ENCODE measurements at regions not wholly inside any gene's neighbourhood (a gene's known extent, or its start where the extent isn't known, plus 50 kb on each side); places are given as distances from the start of the nearest gene placed in this dataset.

DNA sequence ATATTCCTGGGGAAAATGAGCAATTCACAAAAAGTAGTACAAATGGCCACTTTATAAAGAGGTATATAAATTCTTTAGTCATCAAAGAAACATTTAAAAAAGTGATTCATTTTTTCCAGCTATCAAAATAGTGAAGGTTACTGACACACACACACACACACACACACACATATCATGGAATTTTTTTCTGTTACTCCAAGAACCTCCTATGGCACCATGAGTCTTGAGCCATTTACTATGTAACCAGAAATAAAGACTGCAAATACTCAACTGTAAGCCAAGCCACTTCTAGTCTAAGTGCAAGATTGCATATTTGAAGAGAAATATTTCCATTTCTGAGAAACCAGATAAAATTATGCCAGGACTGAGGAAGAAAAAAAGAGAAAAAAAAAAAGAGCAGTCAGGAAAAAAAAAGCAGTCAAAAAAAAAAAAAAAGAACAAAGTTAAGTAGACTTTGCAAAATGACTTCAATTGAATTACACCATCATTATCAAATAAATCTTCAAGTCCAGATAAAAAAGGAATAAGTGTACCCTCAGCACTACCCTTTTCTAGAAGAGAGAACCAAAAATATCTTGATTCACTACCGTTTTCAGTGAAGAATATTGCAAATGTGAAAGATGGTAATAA, 275.7 kb downstream of the DAD1 start:
- Histone ChIP-seq H3K4me2 (no peak overlapping the region), H3K9me3 (no peaks in the 10 kb centered on the region), H3K27ac (no peak overlapping the region), H3K4me1 (no peaks in the 10 kb centered on the region), H3K4me3 (no peak overlapping the region)
- POLR2A ChIA-PET = interaction anchor here (0.5 kb wide), 1 partner anchor 556 kb away, joined by 4 read pairs; no protein-coding TSS in a partner anchor
- DNase-seq (ENCODE audit: low read depth in 1 of 2, low spot score in 1 of 2) (no peak), FAIRE-seq (no peak), ATAC-seq (no peak)
- TF ChIP-seq, protein P1, sequence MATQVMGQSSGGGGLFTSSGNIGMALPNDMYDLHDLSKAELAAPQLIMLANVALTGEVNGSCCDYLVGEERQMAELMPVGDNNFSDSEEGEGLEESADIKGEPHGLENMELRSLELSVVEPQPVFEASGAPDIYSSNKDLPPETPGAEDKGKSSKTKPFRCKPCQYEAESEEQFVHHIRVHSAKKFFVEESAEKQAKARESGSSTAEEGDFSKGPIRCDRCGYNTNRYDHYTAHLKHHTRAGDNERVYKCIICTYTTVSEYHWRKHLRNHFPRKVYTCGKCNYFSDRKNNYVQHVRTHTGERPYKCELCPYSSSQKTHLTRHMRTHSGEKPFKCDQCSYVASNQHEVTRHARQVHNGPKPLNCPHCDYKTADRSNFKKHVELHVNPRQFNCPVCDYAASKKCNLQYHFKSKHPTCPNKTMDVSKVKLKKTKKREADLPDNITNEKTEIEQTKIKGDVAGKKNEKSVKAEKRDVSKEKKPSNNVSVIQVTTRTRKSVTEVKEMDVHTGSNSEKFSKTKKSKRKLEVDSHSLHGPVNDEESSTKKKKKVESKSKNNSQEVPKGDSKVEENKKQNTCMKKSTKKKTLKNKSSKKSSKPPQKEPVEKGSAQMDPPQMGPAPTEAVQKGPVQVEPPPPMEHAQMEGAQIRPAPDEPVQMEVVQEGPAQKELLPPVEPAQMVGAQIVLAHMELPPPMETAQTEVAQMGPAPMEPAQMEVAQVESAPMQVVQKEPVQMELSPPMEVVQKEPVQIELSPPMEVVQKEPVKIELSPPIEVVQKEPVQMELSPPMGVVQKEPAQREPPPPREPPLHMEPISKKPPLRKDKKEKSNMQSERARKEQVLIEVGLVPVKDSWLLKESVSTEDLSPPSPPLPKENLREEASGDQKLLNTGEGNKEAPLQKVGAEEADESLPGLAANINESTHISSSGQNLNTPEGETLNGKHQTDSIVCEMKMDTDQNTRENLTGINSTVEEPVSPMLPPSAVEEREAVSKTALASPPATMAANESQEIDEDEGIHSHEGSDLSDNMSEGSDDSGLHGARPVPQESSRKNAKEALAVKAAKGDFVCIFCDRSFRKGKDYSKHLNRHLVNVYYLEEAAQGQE (IDR thresholded peaks at IDR 0.05) = no peak
- TF ChIP-seq MAZ (IDR thresholded peaks at IDR 0.05; ENCODE audit: borderline replicate concordance, low read depth, low read length) = no peak
- no peak for TF ChIP-seq SREBF2 (IDR thresholded peaks at IDR 0.05)
- no peak for TF ChIP-seq NR3C1 (IDR thresholded peaks at IDR 0.05)
- no peak for TF ChIP-seq EP300 (IDR thresholded peaks at IDR 0.05)
- TF ChIP-seq RAD21 (conservative IDR thresholded peaks at IDR 0.05 in 1 of 2, IDR thresholded peaks at IDR 0.05 in 1 of 2) = no peak
- TF ChIP-seq PHF8 (IDR thresholded peaks at IDR 0.05; ENCODE audit: borderline replicate concordance, low read depth) = no peak
- TF ChIP-seq, protein P2, sequence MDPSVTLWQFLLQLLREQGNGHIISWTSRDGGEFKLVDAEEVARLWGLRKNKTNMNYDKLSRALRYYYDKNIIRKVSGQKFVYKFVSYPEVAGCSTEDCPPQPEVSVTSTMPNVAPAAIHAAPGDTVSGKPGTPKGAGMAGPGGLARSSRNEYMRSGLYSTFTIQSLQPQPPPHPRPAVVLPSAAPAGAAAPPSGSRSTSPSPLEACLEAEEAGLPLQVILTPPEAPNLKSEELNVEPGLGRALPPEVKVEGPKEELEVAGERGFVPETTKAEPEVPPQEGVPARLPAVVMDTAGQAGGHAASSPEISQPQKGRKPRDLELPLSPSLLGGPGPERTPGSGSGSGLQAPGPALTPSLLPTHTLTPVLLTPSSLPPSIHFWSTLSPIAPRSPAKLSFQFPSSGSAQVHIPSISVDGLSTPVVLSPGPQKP (IDR thresholded peaks at IDR 0.05; ENCODE audit: low read depth, low read length) = no peak
- TF ChIP-seq GATA3 (IDR thresholded peaks at IDR 0.05; ENCODE audit: borderline replicate concordance) = no peak
- TF ChIP-seq, protein P3, sequence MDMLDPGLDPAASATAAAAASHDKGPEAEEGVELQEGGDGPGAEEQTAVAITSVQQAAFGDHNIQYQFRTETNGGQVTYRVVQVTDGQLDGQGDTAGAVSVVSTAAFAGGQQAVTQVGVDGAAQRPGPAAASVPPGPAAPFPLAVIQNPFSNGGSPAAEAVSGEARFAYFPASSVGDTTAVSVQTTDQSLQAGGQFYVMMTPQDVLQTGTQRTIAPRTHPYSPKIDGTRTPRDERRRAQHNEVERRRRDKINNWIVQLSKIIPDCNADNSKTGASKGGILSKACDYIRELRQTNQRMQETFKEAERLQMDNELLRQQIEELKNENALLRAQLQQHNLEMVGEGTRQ (IDR thresholded peaks at IDR 0.05) = no peak
- no peak for TF ChIP-seq CHD4 (IDR thresholded peaks at IDR 0.05; ENCODE audit: borderline replicate concordance)
- TF ChIP-seq, protein P4, sequence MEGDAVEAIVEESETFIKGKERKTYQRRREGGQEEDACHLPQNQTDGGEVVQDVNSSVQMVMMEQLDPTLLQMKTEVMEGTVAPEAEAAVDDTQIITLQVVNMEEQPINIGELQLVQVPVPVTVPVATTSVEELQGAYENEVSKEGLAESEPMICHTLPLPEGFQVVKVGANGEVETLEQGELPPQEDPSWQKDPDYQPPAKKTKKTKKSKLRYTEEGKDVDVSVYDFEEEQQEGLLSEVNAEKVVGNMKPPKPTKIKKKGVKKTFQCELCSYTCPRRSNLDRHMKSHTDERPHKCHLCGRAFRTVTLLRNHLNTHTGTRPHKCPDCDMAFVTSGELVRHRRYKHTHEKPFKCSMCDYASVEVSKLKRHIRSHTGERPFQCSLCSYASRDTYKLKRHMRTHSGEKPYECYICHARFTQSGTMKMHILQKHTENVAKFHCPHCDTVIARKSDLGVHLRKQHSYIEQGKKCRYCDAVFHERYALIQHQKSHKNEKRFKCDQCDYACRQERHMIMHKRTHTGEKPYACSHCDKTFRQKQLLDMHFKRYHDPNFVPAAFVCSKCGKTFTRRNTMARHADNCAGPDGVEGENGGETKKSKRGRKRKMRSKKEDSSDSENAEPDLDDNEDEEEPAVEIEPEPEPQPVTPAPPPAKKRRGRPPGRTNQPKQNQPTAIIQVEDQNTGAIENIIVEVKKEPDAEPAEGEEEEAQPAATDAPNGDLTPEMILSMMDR (IDR thresholded peaks at IDR 0.05) = no peak
- TF ChIP-seq ZFP36 (IDR thresholded peaks at IDR 0.05; ENCODE audit: borderline replicate concordance, partially characterized antibody) = no peak
- no peak for TF ChIP-seq CEBPB (IDR thresholded peaks at IDR 0.05)
- 5% methylated on average over 1 of the region's 1 CpG for WGBS (ENCODE audit: missing lambda C conversion rate)
- CTCF ChIA-PET = interaction anchor here (0.7 to 2.4 kb wide), 13 partner anchors 9 to 159 kb away, joined by 3 to 10 read pairs (median 4); no protein-coding TSS in a partner anchor

DNA sequence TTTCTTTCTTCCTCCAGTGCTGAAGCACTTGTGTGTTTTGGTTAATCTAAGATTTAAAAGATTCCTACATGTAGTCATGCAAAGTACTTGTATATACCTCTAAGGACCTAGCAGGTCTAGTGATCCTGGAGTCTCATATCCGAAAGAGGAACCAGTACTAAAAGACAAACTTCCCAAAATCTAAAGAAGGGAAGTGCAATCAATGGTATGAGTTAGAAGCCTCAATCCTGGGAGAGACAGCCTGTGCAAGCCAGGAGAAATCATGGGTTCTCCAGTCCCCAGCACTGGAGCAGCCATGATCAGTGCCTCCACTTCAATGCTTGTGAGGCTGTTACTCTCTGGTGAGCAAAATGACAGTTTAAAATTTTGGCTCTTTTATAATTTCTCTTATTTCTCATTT, 277.4 kb downstream of the DAD1 start:
- H3K4me3 ChIP-seq = no peak overlapping the region
- no peak for ATAC-seq
- POLR2A ChIA-PET = no interaction called here
- no peak for DNase-seq (ENCODE audit: low read depth in 1 of 2, low spot score in 1 of 2)
- no peaks in the 10 kb centered on the region for H3K9me3 ChIP-seq
- no peaks in the 10 kb centered on the region for H3K4me1 ChIP-seq
- CTCF ChIA-PET = interaction anchor here (1.0 to 5.6 kb wide), 2 partner anchors 8 to 9 kb away, joined by 3 to 25 read pairs; no protein-coding TSS in a partner anchor
- WGBS (ENCODE audit: missing lambda C conversion rate) = 35% methylated on average over 1 of the region's 1 CpG
- TF ChIP-seq PHF8 (IDR thresholded peaks at IDR 0.05; ENCODE audit: borderline replicate concordance, low read depth) = no peak
- TF ChIP-seq TFCP2L1 (CRISPR knock-in tag; IDR thresholded peaks at IDR 0.05) = no peak
- TF ChIP-seq CBX2 (IDR thresholded peaks at IDR 0.05; ENCODE audit: borderline replicate concordance, low read depth) = no peak
- TF ChIP-seq CBX8 (IDR thresholded peaks at IDR 0.05) = no peak
- TF ChIP-seq CHD2 (IDR thresholded peaks at IDR 0.05; ENCODE audit: low read length, partially characterized antibody) = no peak
- TF ChIP-seq, protein P3 (IDR thresholded peaks at IDR 0.05) = no peak
- TF ChIP-seq EHF (CRISPR knock-in tag; IDR thresholded peaks at IDR 0.05) = no peak
- TF ChIP-seq, protein P5, sequence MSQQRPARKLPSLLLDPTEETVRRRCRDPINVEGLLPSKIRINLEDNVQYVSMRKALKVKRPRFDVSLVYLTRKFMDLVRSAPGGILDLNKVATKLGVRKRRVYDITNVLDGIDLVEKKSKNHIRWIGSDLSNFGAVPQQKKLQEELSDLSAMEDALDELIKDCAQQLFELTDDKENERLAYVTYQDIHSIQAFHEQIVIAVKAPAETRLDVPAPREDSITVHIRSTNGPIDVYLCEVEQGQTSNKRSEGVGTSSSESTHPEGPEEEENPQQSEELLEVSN (IDR thresholded peaks at IDR 0.05; ENCODE audit: borderline replicate concordance, low read depth) = no peak
- TF ChIP-seq JUNB (IDR thresholded peaks at IDR 0.05) = no peak
- TF ChIP-seq PBX3 (IDR thresholded peaks at IDR 0.05) = no peak
- TF ChIP-seq FOXS1 (CRISPR knock-in tag; IDR thresholded peaks at IDR 0.05) = no peak
- TF ChIP-seq RNF2 (IDR thresholded peaks at IDR 0.05; ENCODE audit: borderline replicate concordance, low read depth) = no peak
- TF ChIP-seq ZC3H11A (IDR thresholded peaks at IDR 0.05) = no peak
- H3K4me2 ChIP-seq = no peak overlapping the region
- FAIRE-seq = no peak
- no peak overlapping the region for H3K27ac ChIP-seq
